K562 (cell line): ENCODE measurements at regions not wholly inside any gene's neighbourhood (a gene's known extent, or its start where the extent isn't known, plus 50 kb on each side); places are given as distances from the start of the nearest gene placed in this dataset.

Experiments
- ATAC-seq: fragments of 200-7000 bp; cut with Tn5 transposase; 3 replicates; pipeline ENCODE4 v1.9.1; 2020; ENCODE audit warnings: moderate library complexity
- BruUV-seq: library from RNA; stranded (reverse); fragments of 400-500 nt; replicated peaks from 2 replicates; lab custom pipeline; 2021; lab: Mats Ljungman, UMichigan
- CTCF ChIA-PET: fragments of 300-600 bp; formaldehyde crosslinking; extraction: SDS; loops from one replicate; lab custom pipeline; 2021; ENCODE audit warnings: low intra/inter-chr PET ratio; lab: Yijun Ruan, JAX
- POLR2A ChIA-PET: fragments of 300-600, 350-650 bp; sonication (Branson Sonifier 250); formaldehyde crosslinking; extraction: SDS; loops from one replicate; lab custom pipeline; 2021; ENCODE audit warnings: antibody characterized with exemption, inconsistent platforms; lab: Yijun Ruan, JAX
- DNase-seq, 4 experiments: peaks; one replicate each; pipeline versions ENCODE4 v3.0.0 to v3.0.0-alpha.2; 2011 to 2018; ENCODE audit warnings: low spot score in 3 of 4, mixed read lengths in 3 of 4; ENCODE audit errors: extremely low read depth in 1 of 4
- FAIRE-seq: peaks from 2 replicates; lab custom pipeline; 2011; peaks lifted over from hg19 to GRCh38; lab: Jason Lieb, UNC
- H2AFZ ChIP-seq: 2 replicates; pipeline ENCODE4 v1.6.0; 2011; ENCODE audit warnings: low read depth, low read length, control low read depth, inconsistent platforms
- H3K27ac ChIP-seq: fragments of 200-600 bp; 3 replicates; pipeline ENCODE4 v1.8.0; 2011; ENCODE audit warnings: low read depth, mild to moderate bottlenecking, control low read depth, inconsistent platforms, low read length, moderate library complexity, mixed read lengths; ENCODE audit errors: extremely low read depth
- H3K27me3 ChIP-seq, 2 experiments: fragments of 300-600 bp in 1 of 2; 2 replicates in 1 of 2; 3 replicates in 1 of 2; pipeline versions ENCODE4 v1.6.0 to v1.8.0; 2011; ENCODE audit warnings: inconsistent platforms in 2 of 2, low read length in 2 of 2, mild to moderate bottlenecking in 1 of 2, mixed read lengths in 1 of 2, moderate library complexity in 1 of 2; ENCODE audit not compliant: control insufficient read depth in 2 of 2, insufficient read depth in 2 of 2
- H3K36me3 ChIP-seq: fragments of 300-600 bp; 3 replicates; pipeline ENCODE4 v1.8.0; 2011; ENCODE audit warnings: mild to moderate bottlenecking, low read length, inconsistent platforms; ENCODE audit not compliant: control insufficient read depth, insufficient read depth
- H3K4me1 ChIP-seq, 2 experiments: fragments of 200-600 bp in 1 of 2; replicated peaks in 1 of 2; 2 replicates in 1 of 2; 3 replicates in 1 of 2; pipeline versions ENCODE4 v1.5.1 to v1.8.0; 2011; ENCODE audit warnings: inconsistent platforms in 2 of 2, low read length in 2 of 2, mild to moderate bottlenecking in 1 of 2, mixed read lengths in 1 of 2, moderate library complexity in 1 of 2; ENCODE audit not compliant: control insufficient read depth in 2 of 2, insufficient read depth in 2 of 2
- H3K4me2 ChIP-seq: 2 replicates; pipeline ENCODE4 v1.6.1; 2011; ENCODE audit warnings: low read length, control low read depth, inconsistent platforms, mixed read lengths; ENCODE audit not compliant: insufficient read depth
- H3K4me3 ChIP-seq: fragments of 200-600 bp; sonication (generic), shearing (Covaris generic); 2 replicates; pipeline ENCODE4 v1.5.1; 2016; ENCODE audit warnings: control low read depth, inconsistent platforms
- H3K79me2 ChIP-seq: fragments of 200-600 bp; 3 replicates; pipeline ENCODE4 v1.8.0; 2011; ENCODE audit warnings: low read length, inconsistent platforms; ENCODE audit not compliant: control insufficient read depth, insufficient read depth
- H3K9ac ChIP-seq, 2 experiments: 2 replicates each; pipeline versions ENCODE4 v1.6.0 to v1.6.1; 2011; ENCODE audit warnings: low read depth in 2 of 2, low read length in 2 of 2, control low read depth in 1 of 2, inconsistent platforms in 1 of 2, mild to moderate bottlenecking in 1 of 2, mixed read lengths in 1 of 2; ENCODE audit not compliant: insufficient read depth in 1 of 2
- H3K9me1 ChIP-seq: one replicate; pipeline ENCODE4 v1.6.0; 2011; ENCODE audit warnings: inconsistent platforms, mild to moderate bottlenecking, low read length, moderate library complexity; ENCODE audit not compliant: control insufficient read depth, insufficient read depth
- H3K9me3 ChIP-seq: replicated peaks from 2 replicates; pipeline ENCODE4 v1.5.1; 2011; ENCODE audit warnings: low read depth, low read length, inconsistent platforms; ENCODE audit not compliant: control insufficient read depth, insufficient read depth
- H4K20me1 ChIP-seq: replicated peaks from 2 replicates; pipeline ENCODE4 v1.6.1; 2011; ENCODE audit warnings: low read length, inconsistent platforms, mixed read lengths; ENCODE audit not compliant: control insufficient read depth, insufficient read depth
- BRF2 ChIP-seq: IDR thresholded peaks from 3 replicates; pipeline ENCODE4 v1.6.1; 2011; ENCODE audit warnings: borderline replicate concordance, mild to moderate bottlenecking; ENCODE audit not compliant: insufficient read length, insufficient read depth
- HDAC2 ChIP-seq: fragments of 450-650 bp; IDR thresholded peaks from 2 replicates; pipeline ENCODE4 v1.6.1; 2016; ENCODE audit warnings: mild to moderate bottlenecking
- KLF1 ChIP-seq: fragments of 450-650 bp; IDR thresholded peaks from 2 replicates; pipeline ENCODE4 v1.6.1; 2016; ENCODE audit warnings: missing genetic modification characterization, missing compliant biosample characterization
- THAP12 ChIP-seq: fragments of 250-450 bp; sonication (Bioruptor Pico); IDR thresholded peaks from 2 replicates; pipeline ENCODE4 v1.9.0; 2021; ENCODE audit warnings: mild to moderate bottlenecking, inconsistent platforms
- U2AF2 ChIP-seq: fragments of 200-400 bp; formaldehyde crosslinking; optimal IDR thresholded peaks from 2 replicates; pipeline ENCODE3; 2017; ENCODE audit warnings: low read depth, mild to moderate bottlenecking, low read length
- ZBED1 ChIP-seq: IDR thresholded peaks from 2 replicates; pipeline ENCODE4 v1.6.1; 2014
- ZBTB26 ChIP-seq: fragments of 450-650 bp; formaldehyde crosslinking; IDR thresholded peaks from 2 replicates; pipeline ENCODE4 v1.4.0; 2022; ENCODE audit warnings: missing genetic modification characterization
- WGBS: fragments of 100-300 bp; shearing (Covaris generic); methylation state at CpG from one replicate; pipeline ENCODE4 v1.1.6; 2016; ENCODE audit warnings: low coverage, mixed read lengths; ENCODE audit not compliant: insufficient coverage; ENCODE audit errors: missing lambda C conversion rate; 5-methylcytosine and 5-hydroxymethylcytosine counted together
- in situ Hi-C: fragments of 300-500 bp; cut with MboI; formaldehyde crosslinking; loops from 4 replicates; pipeline ENCODE4 v1.15.0; 2018; ENCODE audit warnings: inconsistent platforms, mixed read lengths
- intact Hi-C: fragments of 100-400 bp; cut with micrococcal nuclease; formaldehyde crosslinking; loops from 2 replicates; pipeline ENCODE4 v1.14.2; 2022

GRCh38 chr22:47853750-47854149 is 1091.3 kb downstream of the TBC1D22A start:
- Histone ChIP-seq H3K9ac (no peak overlapping the region), H3K9me3 (no peaks in the 10 kb centered on the region), H3K27ac (no peak overlapping the region), H2AFZ (no peak overlapping the region), H3K36me3 (no peaks in the 10 kb centered on the region; the same call in 2 of the 3 replicates), H3K27me3 (no peaks in the 10 kb centered on the region), H4K20me1 (no peaks in the 10 kb centered on the region), H3K4me3 (no peak overlapping the region), H3K9me1 (no peaks in the 10 kb centered on the region), H3K4me1 (no peaks in the 10 kb centered on the region), H3K4me2 (no peak overlapping the region), H3K79me2 (no peaks in the 10 kb centered on the region)
- intact Hi-C loops (no loop called here), in situ Hi-C loops (no loop called here)
- POLR2A ChIA-PET = interaction anchor here (0.6 kb wide), 1 partner anchor 100 kb away, joined by 3 read pairs; no protein-coding TSS in a partner anchor
- no TSS peak for BruUV-seq
- no peak for TF ChIP-seq ZBED1
- TF ChIP-seq HDAC2 = no peak
- TF ChIP-seq KLF1 = no peak
- no peak for TF ChIP-seq THAP12 (CRISPR knock-in tag)
- no peak for TF ChIP-seq BRF2
- TF ChIP-seq ZBTB26 = no peak
- TF ChIP-seq U2AF2 = no peak
- DNase-seq (no peak), ATAC-seq (no peak), FAIRE-seq (no peak)
- CTCF ChIA-PET = no interaction called here
- 53% methylated on average over 3 of the region's 3 CpGs for WGBS
